PC-3 (cell line): ENCODE measurements at regions not wholly inside any gene's neighbourhood (a gene's known extent, or its start where the extent isn't known, plus 50 kb on each side); places are given as distances from the start of the nearest gene placed in this dataset.

Experiments
- ATAC-seq: fragments of 200-7000 bp; cut with Tn5 transposase; 2 replicates; pipeline ENCODE4 v1.9.1; 2020; ENCODE audit warnings: mild to moderate bottlenecking, moderate library complexity
- BruUV-seq: library from RNA; stranded (reverse); fragments of 400-500 nt; replicated peaks from 2 replicates; lab custom pipeline; 2021; lab: Mats Ljungman, UMichigan
- CTCF ChIA-PET: fragments of 300-600 bp; sonication (Branson Sonifier 250); formaldehyde crosslinking; loops from one replicate; lab custom pipeline; 2022; ENCODE audit warnings: antibody characterized with exemption; lab: Charles Lee
- POLR2A ChIA-PET: fragments of 300-600 bp; sonication (Branson Sonifier 250); formaldehyde crosslinking; loops from one replicate; lab custom pipeline; 2022; ENCODE audit warnings: antibody characterized with exemption; ENCODE audit not compliant: unreplicated experiment; lab: Charles Lee
- DNase-seq: peaks from one replicate; pipeline ENCODE4 v3.0.0-alpha.2; 2015
- H2AFZ ChIP-seq: fragments of 300-600 bp; sonication (generic); 2 replicates; pipeline ENCODE4 v1.6.0; 2016; ENCODE audit warnings: antibody characterized with exemption, low read length
- H3F3A ChIP-seq: fragments of 300-600 bp; sonication (generic); one replicate; pipeline ENCODE4 v1.6.0; 2017; ENCODE audit warnings: antibody characterized with exemption, low read length, control low read depth, mild to moderate bottlenecking; ENCODE audit not compliant: unreplicated experiment
- H3K27ac ChIP-seq: fragments of 300-600 bp; sonication (generic); 2 replicates; pipeline ENCODE4 v1.5.1; 2016; ENCODE audit warnings: mild to moderate bottlenecking, low read length
- H3K27me3 ChIP-seq: fragments of 300-600 bp; sonication (generic); 2 replicates; pipeline ENCODE4 v1.6.1; 2016; ENCODE audit warnings: low read length, mixed read lengths
- H3K36me3 ChIP-seq: fragments of 300-600 bp; sonication (generic); 2 replicates; pipeline ENCODE4 v1.6.1; 2016; ENCODE audit warnings: low read depth, mixed run types, low read length, mixed read lengths
- H3K4me1 ChIP-seq: fragments of 300-600 bp; sonication (generic); 2 replicates; pipeline ENCODE4 v1.5.1; 2016; ENCODE audit warnings: low read length; ENCODE audit not compliant: insufficient read depth
- H3K4me2 ChIP-seq: fragments of 300-600 bp; sonication (generic); 2 replicates; pipeline ENCODE4 v1.6.0; 2016; ENCODE audit warnings: low read length
- H3K4me3 ChIP-seq: fragments of 300-600 bp; sonication (generic); 2 replicates; pipeline ENCODE4 v1.5.1; 2016; ENCODE audit warnings: mild to moderate bottlenecking, low read length, mixed read lengths
- H3K79me2 ChIP-seq: fragments of 300-600 bp; sonication (generic); 2 replicates; pipeline ENCODE4 v1.6.1; 2017; ENCODE audit warnings: low read length, mixed read lengths
- H3K9ac ChIP-seq: fragments of 300-600 bp; sonication (generic); 2 replicates; pipeline ENCODE4 v1.6.0; 2016; ENCODE audit warnings: mild to moderate bottlenecking, low read length
- H3K9me2 ChIP-seq: fragments of 300-600 bp; sonication (generic); replicated peaks from 2 replicates; pipeline ENCODE4 v1.6.1; 2016; ENCODE audit warnings: mixed run types, low read length, mixed read lengths
- H3K9me3 ChIP-seq: fragments of 300-600 bp; sonication (generic); 2 replicates; pipeline ENCODE4 v1.6.1; 2016; ENCODE audit warnings: low read length, mixed read lengths
- H4K20me1 ChIP-seq: fragments of 300-600 bp; sonication (generic); 2 replicates; pipeline ENCODE4 v1.6.1; 2016; ENCODE audit warnings: low read length, mixed read lengths
- CTCF ChIP-seq: fragments of 300-600 bp; sonication (generic); conservative IDR thresholded peaks from 2 replicates; pipeline ENCODE4 v1.5.1; 2017; ENCODE audit warnings: antibody characterized with exemption, low read depth, mild to moderate bottlenecking, low read length
- EZH2 ChIP-seq: fragments of 300-600 bp; sonication (generic); IDR thresholded peaks from one replicate; pipeline ENCODE4 v1.6.1; 2017; ENCODE audit warnings: antibody characterized with exemption, mild to moderate bottlenecking, low read length; ENCODE audit not compliant: unreplicated experiment
- EZH2phosphoT487 ChIP-seq: fragments of 300-600 bp; sonication (generic); IDR thresholded peaks from 2 replicates; pipeline ENCODE4 v1.6.1; 2018; ENCODE audit warnings: mild to moderate bottlenecking, antibody characterized with exemption, low read length, borderline replicate concordance
- intact Hi-C: fragments of 100-400 bp; cut with micrococcal nuclease; formaldehyde crosslinking; loops from 2 replicates; pipeline ENCODE4 v1.9.0; 2023

DNA sequence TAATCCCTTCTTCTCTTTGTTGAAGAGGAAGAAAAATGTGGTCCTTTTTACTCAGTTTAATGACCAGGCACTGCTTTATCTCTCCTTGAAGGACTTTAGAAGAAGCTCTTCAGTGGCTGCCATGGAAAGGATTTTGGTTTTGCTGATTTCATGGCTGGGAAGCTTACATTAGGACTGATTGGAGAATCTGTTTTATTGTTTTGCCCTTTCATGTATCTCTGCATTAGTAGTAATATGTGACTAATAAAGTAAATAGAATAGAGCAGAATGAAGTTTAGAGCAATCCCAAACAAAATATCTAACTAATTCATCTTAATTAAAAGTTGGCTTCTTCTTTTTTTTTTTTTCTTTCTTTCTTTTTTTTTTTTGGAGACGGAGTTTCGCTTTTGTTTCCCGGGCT, 502.9 kb downstream of the HAO1 start:
- H3K9me3 ChIP-seq, result no peaks in the 10 kb centered on the region
- no TSS peak for BruUV-seq
- peak overlapping the region; percentile 53; the same call in 1 of the 2 replicates for H2AFZ ChIP-seq
- ChIA-PET CTCF (no interaction called here), POLR2A (no interaction called here)
- DNase-seq, result peak; percentile 65
- H3K27me3 ChIP-seq, result no peaks in the 10 kb centered on the region
- H3K4me1 ChIP-seq, result peaks cover 12% of the 10 kb centered on the region
- H3F3A ChIP-seq, result no peaks in the 10 kb centered on the region
- H3K4me2 ChIP-seq, result peak overlapping the region; percentile 50
- no peaks in the 10 kb centered on the region for H3K9me2 ChIP-seq
- no peaks in the 10 kb centered on the region for H4K20me1 ChIP-seq
- no peak overlapping the region for H3K27ac ChIP-seq
- intact Hi-C loops, result no loop called here
- no peaks in the 10 kb centered on the region for H3K79me2 ChIP-seq
- H3K4me3 ChIP-seq, result peak overlapping the region; percentile 3; the same call in 1 of the 2 replicates
- no peaks in the 10 kb centered on the region for H3K36me3 ChIP-seq
- H3K9ac ChIP-seq, result no peak overlapping the region
- peak; percentile 83 for ATAC-seq
- TF ChIP-seq CTCF (no peak), EZH2phosphoT487 (no peak), EZH2 (no peak)

DNA sequence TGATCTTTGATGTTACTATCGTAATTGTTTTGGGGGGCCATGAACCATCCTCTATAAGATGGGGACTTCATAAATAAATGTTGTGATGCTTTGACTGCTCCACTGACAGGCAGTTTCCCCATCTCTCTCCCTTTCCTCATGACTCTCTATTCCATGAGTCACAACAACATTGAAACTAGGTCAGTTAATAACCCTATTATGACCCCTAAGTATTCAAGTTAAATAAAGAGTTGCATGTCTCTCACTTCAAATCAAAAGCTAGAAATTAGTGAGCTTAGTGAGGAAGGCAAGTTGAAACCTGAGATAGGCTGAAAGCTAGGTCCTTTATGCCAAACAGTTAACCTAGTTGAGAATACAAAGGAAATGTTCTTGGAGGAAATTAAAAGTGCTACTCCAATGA, 491.0 kb downstream of the HAO1 start:
- Histone ChIP-seq H3K9me3 (no peaks in the 10 kb centered on the region), H3K4me2 (no peak overlapping the region), H3K9ac (no peak overlapping the region), H3K27me3 (no peaks in the 10 kb centered on the region), H3K9me2 (no peaks in the 10 kb centered on the region; the same call in 1 of the 2 replicates), H3K4me1 (no peaks in the 10 kb centered on the region), H4K20me1 (no peaks in the 10 kb centered on the region), H2AFZ (no peak overlapping the region), H3K4me3 (no peak overlapping the region), H3F3A (no peaks in the 10 kb centered on the region), H3K36me3 (no peaks in the 10 kb centered on the region), H3K79me2 (no peaks in the 10 kb centered on the region), H3K27ac (no peak overlapping the region)
- no peak for TF ChIP-seq CTCF
- no peak for TF ChIP-seq EZH2phosphoT487
- TF ChIP-seq EZH2, result no peak
- no peak for ATAC-seq
- no TSS peak for BruUV-seq
- intact Hi-C loops, result no loop called here
- ChIA-PET POLR2A (no interaction called here), CTCF (no interaction called here)
- DNase-seq, result no peak

- no peaks in the 10 kb centered on the region for H3K27me3 ChIP-seq
These were observed 487.4 kb downstream of the HAO1 start for GRCh38 chr20:7452890-7453289.

More at GRCh38 chr20:7452890-7453289, 487.4 kb downstream of the HAO1 start:
- Histone ChIP-seq H3K27ac (no peak overlapping the region), H4K20me1 (no peaks in the 10 kb centered on the region), H3K79me2 (no peaks in the 10 kb centered on the region), H3K4me2 (no peak overlapping the region), H3K9me2 (no peaks in the 10 kb centered on the region; the same call in 1 of the 2 replicates), H3K4me3 (no peak overlapping the region), H3K36me3 (no peaks in the 10 kb centered on the region), H3K9ac (no peak overlapping the region), H3K9me3 (no peaks in the 10 kb centered on the region), H3F3A (no peaks in the 10 kb centered on the region), H3K4me1 (no peaks in the 10 kb centered on the region), H2AFZ (no peak overlapping the region)
- DNase-seq, result no peak
- ChIA-PET POLR2A (no interaction called here), CTCF (no interaction called here)
- intact Hi-C loops, result no loop called here
- BruUV-seq, result no TSS peak
- ATAC-seq, result no peak
- TF ChIP-seq EZH2, result no peak
- TF ChIP-seq CTCF, result no peak
- TF ChIP-seq EZH2phosphoT487, result no peak
